ENCODE measurements at regions not wholly inside any gene's neighbourhood (a gene's known extent, or its start where the extent isn't known, plus 50 kb on each side); places are given as distances from the start of the nearest gene placed in this dataset.
"Not testable (repeated sequence)": the region's sequence is repeated elsewhere in the genome, so short reads cannot be mapped to it uniquely, and the experiment has no call there.

DNA sequence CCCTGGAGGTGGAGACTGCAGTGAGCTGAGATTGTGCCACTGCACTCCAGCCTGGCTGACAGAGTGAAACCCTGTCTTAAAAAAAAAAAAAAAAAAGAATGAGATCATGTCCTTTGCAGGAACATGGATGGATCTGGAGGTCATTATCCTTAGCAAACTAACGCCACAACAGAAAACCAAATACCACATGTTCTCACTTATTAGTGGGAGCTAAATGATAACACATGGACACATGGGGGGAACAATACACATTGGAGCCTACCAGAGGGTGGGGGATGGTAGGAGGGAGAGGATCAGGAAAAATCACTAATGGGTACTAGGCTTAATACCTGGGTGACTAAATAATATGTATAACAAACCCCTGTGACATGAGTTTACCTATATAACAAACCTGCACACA, 108.0 kb upstream of the FHL2 start:
- H3K4me3 Mint-ChIP-seq; H3K9me3 Mint-ChIP-seq; H3K27ac Mint-ChIP-seq; H3K27me3 Mint-ChIP-seq; H3K4me1 Mint-ChIP-seq; H3K36me3 Mint-ChIP-seq (ENCODE audit: low read depth); intact Hi-C loops (cut with micrococcal nuclease): not testable (repeated sequence)
- peak; percentile 28 for DNase-seq

DNA sequence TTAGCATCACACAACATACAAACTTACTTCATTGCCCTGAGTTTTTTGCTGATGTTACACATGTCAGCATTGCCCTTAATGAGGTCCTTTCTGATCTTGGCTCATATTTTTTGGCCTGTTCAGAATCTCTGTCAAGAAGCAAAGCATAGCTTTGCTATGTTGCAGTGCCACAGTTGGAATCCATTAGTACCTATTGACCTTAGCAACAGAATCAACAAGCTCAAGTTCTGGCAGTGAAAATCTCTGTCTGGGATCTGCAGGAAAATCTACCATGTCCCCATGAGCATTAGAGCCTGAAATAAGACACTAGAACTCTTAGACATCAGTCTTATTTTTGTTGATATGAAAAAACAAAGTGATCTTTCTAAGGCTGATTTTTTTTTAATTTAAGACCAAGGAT, 105.6 kb upstream of the FHL2 start:
- H3K4me3 Mint-ChIP-seq, result no peak overlapping the region
- no peaks in the 10 kb centered on the region for H3K4me1 Mint-ChIP-seq
- no peak overlapping the region for H3K27ac Mint-ChIP-seq
- peaks cover 3% of the 10 kb centered on the region for H3K9me3 Mint-ChIP-seq
- DNase-seq, result peak; percentile 10
- peaks cover 2% of the 10 kb centered on the region for H3K27me3 Mint-ChIP-seq
- H3K36me3 Mint-ChIP-seq (ENCODE audit: low read depth), result no peaks in the 10 kb centered on the region
- intact Hi-C loops (cut with micrococcal nuclease), result no loop called here

DNA sequence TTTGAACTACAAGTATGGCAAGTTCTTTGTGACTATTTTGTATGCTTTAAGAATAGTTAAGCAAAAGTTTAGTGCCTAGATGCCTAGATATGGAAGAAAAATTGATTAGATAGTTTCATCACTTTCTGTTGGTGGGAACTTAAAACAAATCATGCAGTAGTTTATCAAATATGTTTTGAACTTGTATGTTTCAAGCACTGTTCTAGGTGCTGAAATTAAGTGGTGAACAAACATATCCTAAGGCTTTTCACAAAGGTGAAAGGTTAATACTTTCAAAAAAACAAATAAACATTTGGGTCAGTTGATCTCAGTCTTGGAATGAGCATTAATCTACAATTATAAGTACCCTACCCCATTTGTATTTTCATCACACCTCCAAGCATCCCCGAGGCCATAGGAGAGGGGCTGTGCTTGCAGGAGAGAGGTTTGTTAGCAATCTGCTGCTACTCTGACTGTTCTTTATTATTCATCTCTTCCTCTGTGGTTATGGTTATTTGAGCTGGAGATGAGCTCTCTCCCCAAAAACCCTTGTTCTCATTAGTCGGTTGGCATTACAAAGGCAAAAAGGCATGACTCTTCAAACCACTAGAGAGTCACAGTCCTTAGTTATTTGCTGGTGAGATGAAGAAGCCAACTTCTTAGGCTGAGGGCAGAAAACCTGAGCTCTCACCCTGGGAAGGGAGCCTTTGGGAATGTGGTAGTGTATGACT, 103.9 kb upstream of the FHL2 start:
- Mint-ChIP-seq H3K27me3 (peaks cover 2% of the 10 kb centered on the region), H3K36me3 (ENCODE audit: low read depth) (no peaks in the 10 kb centered on the region), H3K4me3 (no peak overlapping the region), H3K27ac (no peak overlapping the region), H3K4me1 (no peaks in the 10 kb centered on the region), H3K9me3 (peaks cover 3% of the 10 kb centered on the region)
- intact Hi-C loops (cut with micrococcal nuclease), result no loop called here
- peak; percentile 20 for DNase-seq

DNA sequence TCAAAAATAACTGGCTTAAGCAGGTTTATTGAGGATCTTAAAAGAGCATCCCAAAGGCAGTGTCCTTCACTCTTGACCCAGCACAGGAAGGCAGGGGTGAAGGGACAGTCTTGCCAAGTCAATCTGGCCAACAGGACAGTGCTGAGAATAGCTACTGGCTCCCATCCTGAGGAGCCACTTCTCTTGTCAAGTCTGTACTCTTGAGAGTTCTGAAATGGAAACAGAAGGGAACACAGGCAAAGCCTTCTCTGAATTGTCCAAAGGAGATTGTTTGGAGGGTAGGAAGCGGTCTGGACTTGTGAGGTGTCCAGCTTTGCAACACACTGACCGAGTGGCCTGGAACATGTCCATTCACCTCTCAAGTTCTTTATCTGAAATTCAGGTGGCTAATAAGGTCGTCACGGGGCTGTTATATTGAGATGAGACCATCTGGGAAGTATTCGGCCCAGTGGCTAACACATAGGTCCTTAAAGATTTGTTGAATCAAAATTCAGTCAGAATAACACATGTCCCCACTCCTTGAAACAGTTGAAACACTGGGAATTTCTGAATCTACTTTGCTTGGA, 99.5 kb upstream of the FHL2 start:
- H3K4me1 Mint-ChIP-seq, result no peaks in the 10 kb centered on the region
- H3K27me3 Mint-ChIP-seq, result peaks cover 4% of the 10 kb centered on the region
- H3K27ac Mint-ChIP-seq, result no peak overlapping the region
- no peak overlapping the region for H3K4me3 Mint-ChIP-seq
- no peaks in the 10 kb centered on the region for H3K36me3 Mint-ChIP-seq (ENCODE audit: low read depth)
- H3K9me3 Mint-ChIP-seq, result peaks cover 3% of the 10 kb centered on the region
- intact Hi-C loops (cut with micrococcal nuclease), result no loop called here
- DNase-seq, result peak; percentile 23

DNA sequence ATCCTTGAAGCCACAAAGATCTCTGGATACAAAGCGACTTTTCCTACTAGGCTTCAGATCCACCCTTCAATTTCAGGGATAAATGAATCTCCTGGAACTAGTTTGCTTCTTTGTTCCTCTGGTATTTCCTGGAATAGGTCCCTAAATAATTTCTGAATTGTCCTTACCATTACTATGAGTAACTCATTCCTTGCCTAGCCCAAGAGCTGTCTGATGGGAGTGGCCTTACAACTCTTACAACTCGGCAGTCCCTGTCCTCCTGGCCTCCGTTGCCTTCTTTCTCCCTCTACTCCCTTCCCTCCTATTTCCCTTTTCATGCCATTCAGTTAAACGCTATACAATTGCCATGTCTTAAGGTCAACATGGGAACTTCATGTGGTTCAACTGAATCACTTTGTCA, 98.2 kb upstream of the FHL2 start:
- Mint-ChIP-seq H3K27ac (no peak overlapping the region), H3K4me3 (no peak overlapping the region), H3K27me3 (peaks cover 10% of the 10 kb centered on the region), H3K4me1 (no peaks in the 10 kb centered on the region), H3K36me3 (ENCODE audit: low read depth) (no peaks in the 10 kb centered on the region), H3K9me3 (peaks cover 7% of the 10 kb centered on the region)
- peak; percentile 21 for DNase-seq
- intact Hi-C loops (cut with micrococcal nuclease), result no loop called here

DNA sequence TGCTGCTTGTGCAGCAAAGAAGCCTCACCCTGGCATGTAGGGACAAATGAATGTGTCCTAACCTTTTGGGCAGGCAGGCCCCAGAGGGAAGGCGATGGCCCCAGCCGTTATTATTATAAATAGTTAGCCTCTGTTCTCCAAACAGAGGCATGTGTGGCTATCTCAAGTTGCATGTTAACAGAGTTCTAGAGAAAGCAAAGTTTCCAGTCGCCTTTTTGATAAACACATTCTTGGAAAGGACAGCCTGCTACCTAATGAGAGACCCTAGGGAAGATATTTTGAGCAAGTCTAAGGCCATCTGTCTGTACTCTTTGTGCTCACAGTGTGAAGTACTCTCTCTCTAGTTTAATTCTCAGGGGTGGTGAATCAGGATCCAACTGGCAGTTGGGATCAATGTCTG, 97.4 kb upstream of the FHL2 start:
- H3K36me3 Mint-ChIP-seq (ENCODE audit: low read depth), result no peaks in the 10 kb centered on the region
- DNase-seq, result no peak
- peaks cover 16% of the 10 kb centered on the region for H3K27me3 Mint-ChIP-seq
- peaks cover 5% of the 10 kb centered on the region for H3K9me3 Mint-ChIP-seq
- no peaks in the 10 kb centered on the region for H3K4me1 Mint-ChIP-seq
- intact Hi-C loops (cut with micrococcal nuclease), result no loop called here
- no peak overlapping the region for H3K27ac Mint-ChIP-seq
- no peak overlapping the region for H3K4me3 Mint-ChIP-seq

DNA sequence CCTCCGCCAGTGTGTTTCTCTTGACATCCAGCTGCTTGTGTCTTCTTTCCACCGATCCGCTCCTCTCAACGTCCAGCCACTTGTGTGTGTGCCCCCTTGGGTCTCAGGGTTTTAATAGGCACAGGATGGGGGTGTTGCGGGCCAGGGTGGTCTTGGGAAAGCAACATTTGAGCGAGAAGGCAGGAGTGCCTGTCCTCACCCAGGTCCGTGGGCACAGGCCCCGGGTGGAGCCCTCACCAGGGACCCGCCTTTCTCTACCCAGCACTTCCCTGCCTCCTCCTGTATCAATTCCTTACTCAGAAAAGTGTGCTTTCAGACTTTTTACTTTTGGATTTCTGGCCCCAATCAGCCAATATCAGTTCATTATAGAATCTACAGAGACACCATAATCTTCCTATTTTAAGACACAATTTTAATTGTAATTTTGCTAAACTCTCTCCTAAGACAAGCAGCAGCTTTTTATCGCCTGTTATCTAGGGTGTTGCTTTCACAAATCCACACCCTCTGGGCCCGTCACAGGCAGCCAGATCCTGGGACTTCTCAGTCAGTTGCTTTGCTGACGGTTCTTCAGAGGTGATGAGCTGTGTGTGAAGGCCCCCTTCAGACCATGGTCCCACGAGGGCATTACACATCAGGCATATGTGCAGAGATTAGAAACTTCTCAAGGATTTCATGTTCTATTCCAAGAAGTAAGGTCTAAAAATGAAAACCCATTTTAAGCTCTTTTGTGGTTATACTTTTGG, 96.0 kb upstream of the FHL2 start:
- H3K9me3 Mint-ChIP-seq, result peaks cover 4% of the 10 kb centered on the region
- H3K4me3 Mint-ChIP-seq, result no peak overlapping the region
- H3K4me1 Mint-ChIP-seq, result no peaks in the 10 kb centered on the region
- intact Hi-C loops (cut with micrococcal nuclease), result no loop called here
- H3K27me3 Mint-ChIP-seq, result peaks cover 21% of the 10 kb centered on the region
- no peaks in the 10 kb centered on the region for H3K36me3 Mint-ChIP-seq (ENCODE audit: low read depth)
- H3K27ac Mint-ChIP-seq, result no peak overlapping the region
- DNase-seq, result peak; percentile 46

DNA sequence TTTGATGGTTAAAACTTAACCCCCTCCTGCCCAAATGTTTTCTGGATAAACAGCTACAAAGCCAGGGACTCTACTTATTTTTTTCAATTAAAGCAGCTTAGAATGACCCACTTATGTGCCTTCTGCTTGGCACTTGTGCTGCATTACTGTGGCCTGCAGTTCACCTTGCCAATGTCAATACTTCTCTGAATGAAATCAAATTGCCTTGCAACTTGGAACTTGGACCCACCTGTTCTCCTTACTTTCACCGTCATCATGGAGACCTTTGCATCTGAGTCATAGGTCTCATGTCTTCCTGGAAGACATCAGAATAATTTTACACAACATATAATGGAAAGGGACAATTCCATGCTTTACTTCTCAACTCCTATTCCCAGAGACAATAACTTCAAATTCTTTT, 92.1 kb upstream of the FHL2 start:
- intact Hi-C loops (cut with micrococcal nuclease), result no loop called here
- DNase-seq, result peak; percentile 23
- Mint-ChIP-seq H3K27me3 (peaks cover 26% of the 10 kb centered on the region), H3K9me3 (peaks cover 4% of the 10 kb centered on the region), H3K4me3 (no peak overlapping the region), H3K4me1 (no peaks in the 10 kb centered on the region), H3K27ac (no peak overlapping the region), H3K36me3 (ENCODE audit: low read depth) (no peaks in the 10 kb centered on the region)

DNA sequence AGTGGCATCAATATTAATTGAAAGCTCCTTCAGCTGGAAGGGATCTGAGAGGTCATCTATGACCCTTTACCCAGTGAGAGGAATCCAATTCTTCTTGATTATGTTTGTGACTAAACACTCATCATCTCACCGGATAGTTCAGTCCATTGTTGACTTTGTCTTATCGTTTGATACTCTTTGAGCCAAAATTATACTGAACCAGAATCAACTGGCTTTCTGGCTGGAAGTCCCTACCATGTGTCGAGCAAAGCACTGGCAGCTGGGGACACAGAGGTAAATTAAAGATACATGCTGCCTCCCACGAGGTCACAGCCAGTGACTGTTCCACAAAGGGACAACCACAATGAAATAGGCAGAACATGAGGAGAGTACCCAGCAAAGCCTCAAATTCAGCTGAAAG, 91.4 kb upstream of the FHL2 start:
- no peak overlapping the region for H3K4me3 Mint-ChIP-seq
- no peaks in the 10 kb centered on the region for H3K36me3 Mint-ChIP-seq (ENCODE audit: low read depth)
- H3K4me1 Mint-ChIP-seq, result no peaks in the 10 kb centered on the region
- intact Hi-C loops (cut with micrococcal nuclease), result no loop called here
- peaks cover 4% of the 10 kb centered on the region for H3K9me3 Mint-ChIP-seq
- H3K27ac Mint-ChIP-seq, result no peak overlapping the region
- peaks cover 26% of the 10 kb centered on the region for H3K27me3 Mint-ChIP-seq
- peak; percentile 49 for DNase-seq

DNA sequence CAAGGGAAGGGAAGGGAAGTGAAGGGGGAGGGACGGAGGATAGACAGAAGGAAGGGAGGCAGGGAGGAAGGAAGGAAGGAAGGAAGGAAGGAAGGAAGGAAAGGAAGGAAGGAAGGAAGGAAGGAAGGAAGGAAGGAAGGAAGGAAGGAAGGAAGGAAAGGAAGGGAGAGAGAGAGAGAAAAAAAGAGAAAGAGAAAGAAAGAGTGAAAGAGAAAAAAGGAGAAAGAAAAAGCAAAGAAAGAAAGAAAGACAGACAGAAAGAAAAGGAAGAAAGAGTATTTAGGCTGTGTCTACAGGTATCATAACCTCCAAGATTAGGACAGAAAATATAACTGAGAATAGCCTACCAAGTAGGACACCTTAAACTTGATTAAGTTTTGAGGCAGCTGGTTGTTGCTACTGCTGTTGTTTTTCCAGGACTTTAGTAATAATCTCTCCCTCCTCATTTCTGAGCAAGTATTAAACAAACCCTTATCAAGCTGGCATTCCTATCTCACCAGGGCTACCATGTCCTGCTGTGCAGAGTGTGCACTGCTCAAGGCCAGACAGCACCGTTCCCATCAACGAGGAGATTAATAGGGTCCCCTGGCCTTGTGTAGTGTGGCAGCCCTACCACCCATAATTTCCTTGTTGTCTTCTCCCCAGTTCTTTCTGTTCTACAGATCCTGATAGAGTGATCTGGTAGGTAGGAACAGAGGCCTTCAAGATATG, 90.5 kb upstream of the FHL2 start:
- no peaks in the 10 kb centered on the region for H3K4me1 Mint-ChIP-seq
- peaks cover 26% of the 10 kb centered on the region for H3K27me3 Mint-ChIP-seq
- peak; percentile 7 for DNase-seq
- H3K9me3 Mint-ChIP-seq, result peaks cover 4% of the 10 kb centered on the region
- no peaks in the 10 kb centered on the region for H3K36me3 Mint-ChIP-seq (ENCODE audit: low read depth)
- no peak overlapping the region for H3K4me3 Mint-ChIP-seq
- intact Hi-C loops (cut with micrococcal nuclease), result no loop called here
- no peak overlapping the region for H3K27ac Mint-ChIP-seq

DNA sequence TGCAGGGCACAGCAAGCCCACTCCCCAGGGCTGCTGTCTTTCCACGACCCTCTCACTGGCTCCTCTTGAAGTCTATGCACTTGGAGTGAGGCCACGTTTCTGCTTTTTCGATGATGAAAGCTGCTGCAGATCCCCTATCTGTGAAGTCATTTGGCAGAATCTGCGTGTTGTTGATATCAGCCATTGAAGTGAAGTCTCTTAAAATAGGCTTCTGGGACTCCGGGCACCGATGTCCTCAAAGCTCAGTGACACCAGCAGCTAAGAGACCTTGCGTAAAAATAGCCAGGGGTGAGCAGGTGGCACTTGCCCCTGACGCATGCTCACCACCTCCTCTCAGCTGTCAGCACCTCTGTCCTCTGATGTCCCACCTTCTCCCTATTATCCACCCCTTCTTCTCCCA, 89.4 kb upstream of the FHL2 start:
- Mint-ChIP-seq H3K36me3 (ENCODE audit: low read depth) (no peaks in the 10 kb centered on the region), H3K9me3 (peaks cover 4% of the 10 kb centered on the region), H3K4me1 (no peaks in the 10 kb centered on the region), H3K27ac (no peak overlapping the region), H3K27me3 (peaks cover 22% of the 10 kb centered on the region), H3K4me3 (no peak overlapping the region)
- peak; percentile 43 for DNase-seq
- intact Hi-C loops (cut with micrococcal nuclease), result no loop called here

DNA sequence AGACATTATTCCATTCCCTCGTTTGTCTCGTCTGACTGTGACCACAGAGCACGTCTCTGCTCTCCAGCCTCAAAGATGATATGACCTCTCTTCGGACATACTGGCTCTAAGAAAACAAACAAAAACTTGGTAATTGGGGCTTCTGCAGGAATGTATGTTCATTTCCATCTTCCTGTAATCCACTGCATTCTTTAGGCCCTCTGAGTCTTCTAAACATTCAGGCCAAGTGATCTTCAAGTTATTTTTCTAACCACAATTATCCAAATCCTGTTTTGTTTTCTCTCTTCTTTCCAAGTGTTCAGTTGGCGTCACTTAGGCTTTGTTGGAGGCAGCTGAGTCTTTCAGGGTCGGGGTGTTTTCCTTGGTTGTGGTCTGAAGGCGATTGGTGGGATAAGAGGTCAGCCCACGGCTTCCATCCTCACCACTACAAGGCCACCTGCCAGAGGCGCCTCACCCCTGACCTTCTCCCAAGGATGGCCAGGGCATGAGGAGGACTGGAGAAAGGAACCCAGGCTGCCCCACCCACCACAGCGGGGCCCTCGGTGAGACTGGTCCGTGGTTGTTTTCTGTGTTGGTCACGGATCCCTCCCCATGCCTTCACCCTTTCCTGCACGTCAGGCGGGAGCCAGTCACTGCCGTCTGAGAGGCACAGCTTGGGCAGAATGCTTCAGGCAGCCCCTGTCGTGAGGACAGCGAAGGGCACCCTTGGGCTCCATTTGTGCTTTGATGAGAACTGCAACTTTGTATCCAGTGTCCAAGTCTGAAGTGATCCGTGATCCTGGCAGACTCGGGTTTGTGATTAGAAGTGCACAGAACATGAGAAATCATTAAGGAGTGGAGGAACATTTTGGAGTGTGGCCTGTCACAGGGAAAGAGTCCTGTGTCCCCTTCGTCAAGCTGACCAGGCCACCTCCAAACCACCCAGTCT, 88.6 kb upstream of the FHL2 start:
- intact Hi-C loops (cut with micrococcal nuclease), result no loop called here
- peak; percentile 46 for DNase-seq
- Mint-ChIP-seq H3K27me3 (peaks cover 19% of the 10 kb centered on the region), H3K4me1 (no peaks in the 10 kb centered on the region), H3K9me3 (no peaks in the 10 kb centered on the region), H3K27ac (no peak overlapping the region), H3K4me3 (no peak overlapping the region), H3K36me3 (ENCODE audit: low read depth) (no peaks in the 10 kb centered on the region)

DNA sequence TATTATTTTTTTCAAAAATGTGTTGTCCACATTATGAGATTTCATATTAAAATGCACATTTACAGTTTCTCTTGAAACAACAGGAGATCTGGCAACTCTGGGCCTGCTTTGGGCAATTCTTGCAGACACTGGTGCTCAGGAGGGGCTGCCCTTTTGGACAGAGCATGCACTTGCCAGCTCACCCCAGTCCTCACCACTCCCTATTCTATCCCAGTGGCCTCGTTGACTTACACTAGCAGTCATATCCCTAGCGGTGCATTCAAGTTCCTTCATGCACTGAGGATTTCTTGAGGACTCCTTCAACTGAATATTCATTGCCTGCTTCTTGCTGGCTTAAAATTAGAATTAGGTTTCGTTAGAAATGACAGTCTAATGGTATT, 87.9 kb upstream of the FHL2 start:
- intact Hi-C loops (cut with micrococcal nuclease), result no loop called here
- H3K4me3 Mint-ChIP-seq, result no peak overlapping the region
- H3K27me3 Mint-ChIP-seq, result peaks cover 15% of the 10 kb centered on the region
- no peaks in the 10 kb centered on the region for H3K36me3 Mint-ChIP-seq (ENCODE audit: low read depth)
- no peaks in the 10 kb centered on the region for H3K4me1 Mint-ChIP-seq
- DNase-seq, result peak; percentile 29
- H3K27ac Mint-ChIP-seq, result no peak overlapping the region
- H3K9me3 Mint-ChIP-seq, result no peaks in the 10 kb centered on the region
